Esophagus squamous epithelium (tissue), 5 donors: ENCODE measurements at regions not wholly inside any gene's neighbourhood (a gene's known extent, or its start where the extent isn't known, plus 50 kb on each side); places are given as distances from the start of the nearest gene placed in this dataset.
"Not testable (repeated sequence)": the region's sequence is repeated elsewhere in the genome, so short reads cannot be mapped to it uniquely, and the experiment has no call there.

Experiments used
- DNase-seq: peaks from one replicate; lab custom pipeline; 2025; lab: John Stamatoyannopoulos, UW
- H3K27ac ChIP-seq, 4 donors: fragments of 200-600 bp; sonication (generic); one replicate each; pipeline ENCODE4 v1.5.1; 2016 to 2019; ENCODE audit warnings: mild to moderate bottlenecking in 1 of 4
- H3K27me3 ChIP-seq, 4 donors: fragments of 200-600 bp; sonication (generic); 1 replicate in 3 of 4; 2 replicates in 1 of 4; pipeline versions ENCODE4 v1.5.1 to v1.6.0; 2017 to 2021; ENCODE audit warnings: antibody characterized with exemption in 1 of 4
- H3K36me3 ChIP-seq, 3 donors: fragments of 200-600 bp; sonication (generic); one replicate each; pipeline ENCODE4 v1.5.1; 2016 to 2019
- H3K4me1 ChIP-seq, 3 donors: fragments of 200-600 bp; sonication (generic); one replicate each; pipeline ENCODE4 v1.5.1; 2017 to 2019
- H3K4me3 ChIP-seq, 4 donors: fragments of 200-600 bp; sonication (generic); 1 replicate in 3 of 4; 2 replicates in 1 of 4; pipeline ENCODE4 v1.5.1; 2016 to 2019; ENCODE audit warnings: mild to moderate bottlenecking in 2 of 4, moderate library complexity in 1 of 4
- H3K9me3 ChIP-seq, 3 donors: fragments of 200-600 bp; sonication (generic); one replicate each; pipeline ENCODE4 v1.5.1; 2016 to 2019
- POLR2A ChIP-seq, 4 donors: fragments of 450-650 bp; IDR thresholded peaks; one replicate each; pipeline ENCODE4 v1.6.1; 2017; ENCODE audit warnings: antibody characterized with exemption in 4 of 4, mild to moderate bottlenecking in 4 of 4, moderate library complexity in 3 of 4
- WGBS, 2 donors: methylation state at CpG; one replicate each; pipeline ENCODE4 v1.1.5; 2018; 5-methylcytosine and 5-hydroxymethylcytosine counted together
- intact Hi-C: fragments of 100-400 bp; cut with DNase I; formaldehyde crosslinking; loops from one replicate; pipeline ENCODE4 v1.15.0; 2022
- TF ChIP-seq, protein P1 (sequence below), 6 experiments: fragments of 450-650 bp in 4 of 6; fragments of 200-600 bp in 2 of 6; sonication (generic) in 2 of 6; IDR thresholded peaks; one replicate each; pipeline ENCODE4 v1.5.1; 2016 to 2019; ENCODE audit warnings: antibody characterized with exemption in 6 of 6, mild to moderate bottlenecking in 4 of 6, moderate library complexity in 4 of 6
- donor health status: DM: yes; HTN: yes; CAD: no.

DNA sequence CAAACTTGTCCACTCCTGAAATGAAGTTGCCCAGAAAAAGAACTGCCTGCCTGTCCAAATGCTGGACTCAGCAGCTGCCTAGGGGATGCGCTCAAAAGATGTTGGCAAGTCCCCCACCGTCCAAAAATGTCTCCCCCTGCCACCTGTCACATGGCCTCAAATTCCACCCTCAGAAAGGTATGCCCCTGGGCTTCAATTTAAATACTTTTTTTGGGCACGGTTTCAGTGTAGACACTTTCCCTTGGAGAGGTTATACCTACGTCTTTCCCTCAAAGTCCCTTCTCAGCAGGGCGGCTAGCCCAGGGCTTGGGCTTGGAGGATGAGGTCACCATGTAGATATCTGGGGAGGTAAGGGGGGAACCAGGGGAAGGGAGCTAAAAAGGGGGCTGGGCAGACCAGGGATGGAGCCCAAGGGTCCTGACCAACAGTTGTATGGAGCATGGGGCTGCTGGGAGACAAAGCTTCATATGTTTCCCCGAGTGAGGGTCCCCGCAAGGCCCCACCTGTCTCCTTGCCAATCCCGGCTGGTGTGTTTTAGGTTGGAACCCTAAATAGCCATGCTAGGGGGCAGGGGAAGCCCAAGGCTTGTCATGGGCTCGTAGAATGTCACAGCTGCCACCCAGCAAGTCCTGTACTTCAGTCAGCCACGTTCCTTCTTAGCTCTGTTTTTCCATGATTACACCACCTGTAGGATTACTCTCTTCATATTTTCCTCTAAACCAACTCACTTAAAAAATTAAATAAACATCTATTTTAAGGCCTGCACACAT lies 131.2 kb upstream of the TBX3 start:
- H3K4me3 ChIP-seq = no peak overlapping the region
- no peak for TF ChIP-seq POLR2A (IDR thresholded peaks at IDR 0.05)
- TF ChIP-seq, protein P1, sequence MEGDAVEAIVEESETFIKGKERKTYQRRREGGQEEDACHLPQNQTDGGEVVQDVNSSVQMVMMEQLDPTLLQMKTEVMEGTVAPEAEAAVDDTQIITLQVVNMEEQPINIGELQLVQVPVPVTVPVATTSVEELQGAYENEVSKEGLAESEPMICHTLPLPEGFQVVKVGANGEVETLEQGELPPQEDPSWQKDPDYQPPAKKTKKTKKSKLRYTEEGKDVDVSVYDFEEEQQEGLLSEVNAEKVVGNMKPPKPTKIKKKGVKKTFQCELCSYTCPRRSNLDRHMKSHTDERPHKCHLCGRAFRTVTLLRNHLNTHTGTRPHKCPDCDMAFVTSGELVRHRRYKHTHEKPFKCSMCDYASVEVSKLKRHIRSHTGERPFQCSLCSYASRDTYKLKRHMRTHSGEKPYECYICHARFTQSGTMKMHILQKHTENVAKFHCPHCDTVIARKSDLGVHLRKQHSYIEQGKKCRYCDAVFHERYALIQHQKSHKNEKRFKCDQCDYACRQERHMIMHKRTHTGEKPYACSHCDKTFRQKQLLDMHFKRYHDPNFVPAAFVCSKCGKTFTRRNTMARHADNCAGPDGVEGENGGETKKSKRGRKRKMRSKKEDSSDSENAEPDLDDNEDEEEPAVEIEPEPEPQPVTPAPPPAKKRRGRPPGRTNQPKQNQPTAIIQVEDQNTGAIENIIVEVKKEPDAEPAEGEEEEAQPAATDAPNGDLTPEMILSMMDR (IDR thresholded peaks at IDR 0.05) = no peak
- no peaks in the 10 kb centered on the region for H3K9me3 ChIP-seq
- 76 to 86% methylated on average over 4 to 9 of the region's 10 CpGs for WGBS, 2 donors
- no peaks in the 10 kb centered on the region for H3K27me3 ChIP-seq
- no peaks in the 10 kb centered on the region for H3K36me3 ChIP-seq
- H3K4me1 ChIP-seq = no peaks in the 10 kb centered on the region
- DNase-seq = no peak
- intact Hi-C loops = no loop called here
- no peak overlapping the region for H3K27ac ChIP-seq

DNA sequence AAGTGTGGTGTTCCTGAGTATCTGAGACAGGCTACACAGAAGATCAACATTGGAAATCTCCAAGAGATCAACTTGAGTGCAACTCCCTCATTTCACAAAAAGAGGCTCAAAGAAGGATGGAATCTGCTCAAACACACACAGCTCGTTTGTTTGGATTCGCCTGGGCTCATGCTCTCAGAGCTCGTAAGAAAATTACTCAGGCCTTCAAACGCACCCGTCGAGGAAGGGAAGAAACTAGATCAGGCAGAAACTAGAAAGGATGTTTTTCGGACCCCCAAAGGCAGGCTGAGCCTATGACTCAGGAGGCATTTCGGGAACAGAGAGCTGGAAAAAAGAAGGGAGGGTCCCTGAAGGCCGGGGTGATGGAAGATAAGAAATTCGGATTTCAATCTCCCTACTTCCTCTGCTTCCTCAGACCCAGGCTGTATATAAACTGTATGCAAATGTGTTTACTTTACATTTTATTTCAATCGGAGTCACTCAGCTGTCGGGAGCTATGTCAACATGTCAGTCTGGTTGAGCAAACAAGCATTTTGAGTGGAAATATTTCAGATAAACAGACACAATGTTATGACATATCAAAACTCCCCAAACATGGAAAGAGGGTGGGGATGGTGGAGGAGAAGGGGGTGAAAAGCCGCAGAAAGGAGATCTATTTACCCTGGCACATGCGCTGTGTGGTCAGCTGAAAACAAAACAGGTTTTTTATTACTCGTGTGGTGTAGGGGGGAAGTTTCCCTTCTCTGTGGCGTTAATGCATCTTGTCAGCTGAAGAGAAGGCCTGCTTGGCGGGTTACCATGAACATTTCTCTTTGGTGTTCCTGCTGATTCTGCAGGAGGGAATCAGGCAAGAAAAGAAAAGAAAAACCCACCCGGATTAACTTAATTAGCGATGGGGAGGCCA lies 129.1 kb upstream of the TBX3 start:
- Histone ChIP-seq H3K27me3 (peaks cover 0 to 12% (median 0%) of the 10 kb centered on the region in 4 donors), H3K4me1 (no peaks in the 10 kb centered on the region), H3K4me3 (peak overlapping the region in 1 of 4 donors; percentile 5), H3K27ac (peak overlapping the region in 3 of 4 donors; percentile 22 to 64 (median 40)), H3K9me3 (no peaks in the 10 kb centered on the region), H3K36me3 (no peaks in the 10 kb centered on the region)
- WGBS, 2 donors = 28 to 31% methylated on average over 17 to 19 of the region's 19 CpGs
- TF ChIP-seq POLR2A (IDR thresholded peaks at IDR 0.05) = no peak
- DNase-seq = no peak
- intact Hi-C loops = no loop called here

DNA sequence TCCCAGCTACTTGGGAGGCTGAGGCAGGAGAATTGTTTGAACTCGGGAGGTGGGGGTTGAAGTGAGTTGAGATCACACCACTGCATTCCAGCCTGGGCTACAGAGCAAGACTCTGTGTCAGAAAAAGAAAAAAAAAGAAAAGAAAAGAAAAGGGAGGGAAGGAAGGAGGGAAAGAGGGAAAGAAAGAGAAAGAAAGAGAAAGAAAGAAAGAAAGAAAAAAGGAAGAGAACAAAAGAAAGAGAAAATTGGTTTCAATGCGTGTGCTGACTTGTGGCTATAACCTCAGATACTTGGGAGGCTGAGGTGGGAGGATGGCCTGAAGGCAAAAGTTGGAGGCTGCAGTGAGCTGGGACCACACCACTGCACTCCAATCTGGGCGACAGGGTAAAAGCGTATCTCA lies 128.4 kb upstream of the TBX3 start:
- Histone ChIP-seq H3K4me1 (no peaks in the 10 kb centered on the region), H3K36me3 (no peaks in the 10 kb centered on the region), H3K9me3 (no peaks in the 10 kb centered on the region), H3K27me3 (peaks cover 0 to 13% (median 0%) of the 10 kb centered on the region in 4 donors), H3K27ac (peak overlapping the region in 1 of 4 donors; percentile 64), H3K4me3 (no peak overlapping the region)
- DNase-seq = no peak
- TF ChIP-seq POLR2A (IDR thresholded peaks at IDR 0.05) = no peak
- TF ChIP-seq, protein P1 (IDR thresholded peaks at IDR 0.05) = no peak
- intact Hi-C loops = no loop called here
- WGBS, 2 donors = 68 to 80% methylated on average over 4 of the region's 4 CpGs

DNA sequence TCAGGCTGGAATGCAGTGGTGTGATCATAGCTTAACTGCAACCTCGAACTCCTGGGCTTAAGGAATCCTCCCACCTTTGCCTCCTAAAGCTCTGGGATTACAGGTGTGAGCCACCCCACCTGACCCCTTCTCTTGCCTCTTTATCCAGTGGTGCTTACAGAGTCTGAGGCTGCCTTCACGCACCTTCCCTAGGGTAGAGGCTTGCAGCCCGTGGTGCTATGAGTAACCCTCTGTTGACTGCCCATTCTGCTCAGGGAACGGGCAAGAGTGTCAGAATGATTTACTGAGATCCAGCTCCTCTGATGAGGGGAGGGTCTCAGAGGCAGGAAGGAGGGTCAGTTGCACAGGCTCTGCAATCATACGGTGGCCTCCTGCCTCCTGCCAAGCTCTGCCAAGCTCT lies 125.1 kb upstream of the TBX3 start:
- intact Hi-C loops = no loop called here
- peaks cover 0 to 13% (median 0%) of the 10 kb centered on the region in 4 donors for H3K27me3 ChIP-seq
- DNase-seq = no peak
- no peaks in the 10 kb centered on the region for H3K36me3 ChIP-seq
- no peaks in the 10 kb centered on the region for H3K4me1 ChIP-seq
- no peak overlapping the region for H3K27ac ChIP-seq
- no peaks in the 10 kb centered on the region for H3K9me3 ChIP-seq
- H3K4me3 ChIP-seq = no peak overlapping the region
- TF ChIP-seq POLR2A (IDR thresholded peaks at IDR 0.05) = no peak
- TF ChIP-seq, protein P1 (IDR thresholded peaks at IDR 0.05) = no peak
- WGBS, 2 donors = 52 to 56% methylated on average over 4 to 5 of the region's 5 CpGs

DNA sequence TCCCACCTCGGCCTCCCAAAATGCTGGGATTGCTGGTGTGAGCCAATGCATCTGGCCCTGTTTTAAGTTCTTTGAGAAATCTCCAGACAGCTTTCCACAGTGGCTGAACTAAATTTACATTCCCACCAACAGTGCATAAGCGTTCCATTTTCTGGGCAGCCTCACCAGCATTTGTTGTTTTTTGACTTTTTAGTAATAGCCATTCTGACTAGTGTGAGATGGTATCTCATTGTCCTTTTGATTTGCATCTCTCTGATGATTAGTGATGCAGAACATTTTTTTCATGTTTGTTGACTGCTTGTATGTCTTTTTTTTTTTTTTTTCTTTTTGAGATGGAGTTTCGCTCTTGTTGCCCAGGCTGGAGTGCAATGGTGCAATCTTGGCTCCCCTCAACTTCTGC lies 117.4 kb upstream of the TBX3 start:
- H3K36me3 ChIP-seq, H3K4me3 ChIP-seq, H3K9me3 ChIP-seq, H3K27me3 ChIP-seq, intact Hi-C loops, DNase-seq, H3K4me1 ChIP-seq, H3K27ac ChIP-seq: not testable (repeated sequence)
- 86 to 89% methylated on average over 3 of the region's 3 CpGs for WGBS, 2 donors

DNA sequence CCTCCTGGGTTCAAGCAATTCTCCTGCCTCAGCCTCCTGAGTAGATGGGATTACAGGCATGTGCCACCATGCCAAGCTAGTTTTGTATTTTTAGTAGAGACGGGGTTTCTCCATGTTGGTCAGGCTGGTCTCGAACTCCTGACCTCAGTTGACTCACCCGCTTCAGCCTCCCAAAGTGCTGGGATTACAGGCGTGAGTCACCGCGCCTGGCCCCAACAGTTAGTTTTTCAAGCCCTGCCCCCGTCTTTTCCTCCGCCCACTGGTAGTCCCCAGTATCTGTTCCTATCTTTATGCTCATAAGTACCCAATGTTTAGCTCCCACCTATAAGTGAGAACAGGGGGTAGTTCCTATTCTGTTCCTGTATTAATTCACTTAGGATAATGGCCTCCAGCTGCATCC lies 116.6 kb upstream of the TBX3 start:
- intact Hi-C loops, DNase-seq, H3K9me3 ChIP-seq, H3K36me3 ChIP-seq, H3K27ac ChIP-seq, H3K27me3 ChIP-seq, H3K4me3 ChIP-seq, H3K4me1 ChIP-seq: not testable (repeated sequence)
- 53 to 72% methylated on average over 7 of the region's 8 CpGs for WGBS, 2 donors
